NCI-H146 (cell line): ENCODE measurements at regions not wholly inside any gene's neighbourhood (a gene's known extent, or its start where the extent isn't known, plus 50 kb on each side); places are given as distances from the start of the nearest gene placed in this dataset.

Experiments used
- DNase-seq: peaks from one replicate; lab custom pipeline; 2025; lab: John Stamatoyannopoulos, UW

GRCh38 chr14:65250162-65250495, 147.8 kb upstream of the MAX start:
- no peak for DNase-seq

GRCh38 chr14:65251213-65251612, 148.9 kb upstream of the MAX start:
- no peak for DNase-seq

GRCh38 chr14:65252482-65253255, 150.4 kb upstream of the MAX start:
- DNase-seq: no peak

- DNase-seq: no peak
Observed at GRCh38 chr14:65255029-65255545, 152.8 kb upstream of the MAX start.

- DNase-seq: no peak
Observed at GRCh38 chr14:65255583-65256461, 153.5 kb upstream of the MAX start.

- no peak for DNase-seq
Observed at GRCh38 chr14:65256714-65257113, 154.4 kb upstream of the MAX start.

GRCh38 chr14:65257425-65257824, 155.1 kb upstream of the FUT8 start:
- no peak for DNase-seq

GRCh38 chr14:65258391-65258790, 154.1 kb upstream of the FUT8 start:
- DNase-seq: no peak

- DNase-seq: no peak
Observed at GRCh38 chr14:65259000-65259399, 153.5 kb upstream of the FUT8 start.

GRCh38 chr14:65260786-65261185, 151.7 kb upstream of the FUT8 start:
- DNase-seq: no peak

GRCh38 chr14:65261425-65261920, 151.1 kb upstream of the FUT8 start:
- no peak for DNase-seq

- no peak for DNase-seq
Observed at GRCh38 chr14:65261946-65262345, 150.6 kb upstream of the FUT8 start.

GRCh38 chr14:65263177-65263788, 149.2 kb upstream of the FUT8 start:
- DNase-seq: no peak

GRCh38 chr14:65267856-65268255, 144.7 kb upstream of the FUT8 start:
- DNase-seq: no peak

- no peak for DNase-seq
Observed at GRCh38 chr14:65268594-65268993, 143.9 kb upstream of the FUT8 start.

- DNase-seq: no peak
Observed at GRCh38 chr14:65269732-65270131, 142.8 kb upstream of the FUT8 start.

- DNase-seq: no peak
Observed at GRCh38 chr14:65277027-65277426, 135.5 kb upstream of the FUT8 start.

- DNase-seq: no peak
Observed at GRCh38 chr14:65277580-65278270, 134.8 kb upstream of the FUT8 start.

- DNase-seq: no peak
Observed at GRCh38 chr14:65278589-65278988, 133.9 kb upstream of the FUT8 start.

GRCh38 chr14:65279510-65279909, 133.0 kb upstream of the FUT8 start:
- DNase-seq: no peak

- no peak for DNase-seq
Observed at GRCh38 chr14:65279958-65280357, 132.6 kb upstream of the FUT8 start.

- no peak for DNase-seq
Observed at GRCh38 chr14:65280653-65281052, 131.9 kb upstream of the FUT8 start.
